ENCODE measurements at regions not wholly inside any gene's neighbourhood (a gene's known extent, or its start where the extent isn't known, plus 50 kb on each side); places are given as distances from the start of the nearest gene placed in this dataset.
A peak's percentile ranks its signal among the peaks of the same experiment; 100 is the strongest.
"Not testable (repeated sequence)": the region's sequence is repeated elsewhere in the genome, so short reads cannot be mapped to it uniquely, and the experiment has no call there.

GRCh38 chr4:176571206-176571605, 221.5 kb downstream of the VEGFC start:
- no peak for DNase-seq (ENCODE audit: low read depth)

- peak; percentile 44 for DNase-seq (ENCODE audit: low read depth)
These were observed 217.5 kb downstream of the VEGFC start for GRCh38 chr4:176575141-176575730.

GRCh38 chr4:176579226-176579625, 213.5 kb downstream of the VEGFC start:
- no peak for DNase-seq (ENCODE audit: low read depth)

- no peak for DNase-seq (ENCODE audit: low read depth)
These were observed 209.4 kb downstream of the VEGFC start for GRCh38 chr4:176583278-176583677.

GRCh38 chr4:176584031-176584606, 208.6 kb downstream of the VEGFC start:
- no peak for DNase-seq (ENCODE audit: low read depth)

GRCh38 chr4:176587920-176588319, 204.8 kb downstream of the VEGFC start:
- peak; percentile 86 for DNase-seq (ENCODE audit: low read depth)

GRCh38 chr4:176588436-176588835, 204.3 kb downstream of the VEGFC start:
- no peak for DNase-seq (ENCODE audit: low read depth)

GRCh38 chr4:176592976-176593670, 199.6 kb downstream of the VEGFC start:
- DNase-seq (ENCODE audit: low read depth): no peak

- no peak for DNase-seq (ENCODE audit: low read depth)
These were observed 198.8 kb downstream of the VEGFC start for GRCh38 chr4:176593943-176594342.

- no peak for DNase-seq (ENCODE audit: low read depth)
These were observed 197.5 kb downstream of the VEGFC start for GRCh38 chr4:176595257-176595656.

GRCh38 chr4:176601124-176601523, 191.6 kb downstream of the VEGFC start:
- DNase-seq (ENCODE audit: low read depth): no peak

- no peak for DNase-seq (ENCODE audit: low read depth)
These were observed 184.9 kb downstream of the VEGFC start for GRCh38 chr4:176607807-176608206.

GRCh38 chr4:176608346-176608745, 184.4 kb downstream of the VEGFC start:
- no peak for DNase-seq (ENCODE audit: low read depth)

- DNase-seq (ENCODE audit: low read depth): no peak
These were observed 182.1 kb downstream of the VEGFC start for GRCh38 chr4:176610594-176610993.

- DNase-seq (ENCODE audit: low read depth): no peak
These were observed 181.3 kb downstream of the VEGFC start for GRCh38 chr4:176611381-176611780.

- no peak for DNase-seq (ENCODE audit: low read depth)
These were observed 180.8 kb downstream of the VEGFC start for GRCh38 chr4:176611951-176612350.

GRCh38 chr4:176614793-176615192, 177.9 kb downstream of the VEGFC start:
- no peak for DNase-seq (ENCODE audit: low read depth)

GRCh38 chr4:176616151-176616550, 176.6 kb downstream of the VEGFC start:
- DNase-seq (ENCODE audit: low read depth): no peak

GRCh38 chr4:176618138-176618537, 174.6 kb downstream of the VEGFC start:
- no peak for DNase-seq (ENCODE audit: low read depth)

GRCh38 chr4:176619430-176619829, 173.3 kb downstream of the VEGFC start:
- no peak for DNase-seq (ENCODE audit: low read depth)

- peak; percentile 57 for DNase-seq (ENCODE audit: low read depth)
These were observed 170.3 kb downstream of the VEGFC start for GRCh38 chr4:176622251-176622948.

GRCh38 chr4:176624983-176625610, 167.6 kb downstream of the VEGFC start:
- not testable (repeated sequence) for DNase-seq (ENCODE audit: low read depth)

Measured in stromal cell of bone marrow (primary cell).